Gastroesophageal sphincter (tissue), 4 donors: ENCODE measurements at regions not wholly inside any gene's neighbourhood (a gene's known extent, or its start where the extent isn't known, plus 50 kb on each side); places are given as distances from the start of the nearest gene placed in this dataset.

ENCODE experiments used
- ATAC-seq: fragments of 150-250 bp; one replicate; pipeline ENCODE4 v1.9.1; 2016; ENCODE audit warnings: mild to moderate bottlenecking, moderate library complexity
- H3K27ac ChIP-seq, 4 donors: fragments of 200-600 bp; sonication (generic) in 3 of 4; 1 replicate in 3 of 4; 2 replicates in 1 of 4; pipeline ENCODE4 v1.5.1; 2016 to 2019
- H3K27me3 ChIP-seq: fragments of 200-600 bp; sonication (generic); one replicate; pipeline ENCODE4 v1.5.1; 2019
- H3K36me3 ChIP-seq, 2 donors: fragments of 200-600 bp; sonication (generic); one replicate each; pipeline ENCODE4 v1.5.1; 2019; ENCODE audit warnings: control low read depth in 1 of 2
- H3K4me1 ChIP-seq, 3 donors: fragments of 200-600 bp; sonication (generic); 1 replicate in 2 of 3; 2 replicates in 1 of 3; pipeline ENCODE4 v1.5.1; 2016 to 2019; ENCODE audit warnings: control low read depth in 2 of 3
- H3K4me3 ChIP-seq, 2 donors: fragments of 200-600 bp; sonication (generic); one replicate each; pipeline ENCODE4 v1.5.1; 2019; ENCODE audit warnings: mild to moderate bottlenecking in 1 of 2, moderate library complexity in 1 of 2
- H3K9me3 ChIP-seq, 3 donors: fragments of 200-600 bp; sonication (generic); one replicate each; pipeline ENCODE4 v1.5.1; 2017 to 2019; ENCODE audit warnings: control low read depth in 2 of 3
- EP300 ChIP-seq: sonication (generic); formaldehyde crosslinking; IDR thresholded peaks from one replicate; pipeline ENCODE4 v1.6.1; 2017; ENCODE audit warnings: antibody characterized with exemption, mild to moderate bottlenecking
- POLR2A ChIP-seq, 2 donors: fragments of 450-650 bp; IDR thresholded peaks; one replicate each; pipeline ENCODE4 v1.6.1; 2017; ENCODE audit warnings: antibody characterized with exemption in 2 of 2, mild to moderate bottlenecking in 2 of 2, moderate library complexity in 1 of 2
- POLR2AphosphoS5 ChIP-seq: sonication (generic); formaldehyde crosslinking; IDR thresholded peaks from one replicate; pipeline ENCODE4 v1.6.1; 2017; ENCODE audit warnings: antibody characterized with exemption
- WGBS, 2 donors: methylation state at CpG; one replicate each; pipeline ENCODE4 v1.1.5; 2018; ENCODE audit warnings: low coverage in 1 of 2; 5-methylcytosine and 5-hydroxymethylcytosine counted together
- TF ChIP-seq, protein P1 (sequence below), 4 experiments: fragments of 200-600 bp in 2 of 4; fragments of 450-650 bp in 2 of 4; sonication (generic) in 1 of 4; IDR thresholded peaks; one replicate each; pipeline ENCODE4 v1.5.1; 2017 to 2019; ENCODE audit warnings: antibody characterized with exemption in 4 of 4, mild to moderate bottlenecking in 2 of 4, moderate library complexity in 2 of 4

DNA sequence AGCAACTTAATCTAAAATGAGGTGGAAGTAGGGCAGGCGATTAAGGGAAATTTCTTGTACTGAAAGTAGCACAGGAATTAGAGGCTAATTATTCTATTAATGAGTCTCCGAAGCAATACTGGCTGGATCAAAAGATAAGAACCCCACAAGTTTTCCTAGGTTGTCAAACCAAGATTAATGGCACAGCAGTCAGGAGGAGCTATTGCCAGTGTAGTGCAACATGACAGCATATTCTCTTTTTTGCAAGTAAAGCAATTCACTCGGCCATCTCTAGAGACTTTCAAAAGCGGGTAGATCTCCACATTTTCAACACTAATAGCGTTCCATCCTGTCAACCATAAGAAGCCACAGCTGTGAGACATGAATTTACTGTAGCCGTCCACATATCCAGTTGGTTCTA lies 81.2 kb downstream of the CYB561 start:
- 68 to 70% methylated on average over 6 of the region's 6 CpGs for WGBS, 2 donors
- Histone ChIP-seq H3K27ac (no peak overlapping the region), H3K9me3 (no peaks in the 10 kb centered on the region), H3K4me1 (peaks cover 2 to 27% (median 7%) of the 10 kb centered on the region in 3 donors), H3K36me3 (peaks cover 0 to 16% of the 10 kb centered on the region in 2 donors), H3K27me3 (no peaks in the 10 kb centered on the region), H3K4me3 (no peak overlapping the region)
- no peak for ATAC-seq
- no peak for TF ChIP-seq POLR2A (IDR thresholded peaks at IDR 0.05)
- no peak for TF ChIP-seq POLR2AphosphoS5
- TF ChIP-seq EP300 = no peak
- TF ChIP-seq, protein P1, sequence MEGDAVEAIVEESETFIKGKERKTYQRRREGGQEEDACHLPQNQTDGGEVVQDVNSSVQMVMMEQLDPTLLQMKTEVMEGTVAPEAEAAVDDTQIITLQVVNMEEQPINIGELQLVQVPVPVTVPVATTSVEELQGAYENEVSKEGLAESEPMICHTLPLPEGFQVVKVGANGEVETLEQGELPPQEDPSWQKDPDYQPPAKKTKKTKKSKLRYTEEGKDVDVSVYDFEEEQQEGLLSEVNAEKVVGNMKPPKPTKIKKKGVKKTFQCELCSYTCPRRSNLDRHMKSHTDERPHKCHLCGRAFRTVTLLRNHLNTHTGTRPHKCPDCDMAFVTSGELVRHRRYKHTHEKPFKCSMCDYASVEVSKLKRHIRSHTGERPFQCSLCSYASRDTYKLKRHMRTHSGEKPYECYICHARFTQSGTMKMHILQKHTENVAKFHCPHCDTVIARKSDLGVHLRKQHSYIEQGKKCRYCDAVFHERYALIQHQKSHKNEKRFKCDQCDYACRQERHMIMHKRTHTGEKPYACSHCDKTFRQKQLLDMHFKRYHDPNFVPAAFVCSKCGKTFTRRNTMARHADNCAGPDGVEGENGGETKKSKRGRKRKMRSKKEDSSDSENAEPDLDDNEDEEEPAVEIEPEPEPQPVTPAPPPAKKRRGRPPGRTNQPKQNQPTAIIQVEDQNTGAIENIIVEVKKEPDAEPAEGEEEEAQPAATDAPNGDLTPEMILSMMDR (IDR thresholded peaks at IDR 0.05) = no peak

DNA sequence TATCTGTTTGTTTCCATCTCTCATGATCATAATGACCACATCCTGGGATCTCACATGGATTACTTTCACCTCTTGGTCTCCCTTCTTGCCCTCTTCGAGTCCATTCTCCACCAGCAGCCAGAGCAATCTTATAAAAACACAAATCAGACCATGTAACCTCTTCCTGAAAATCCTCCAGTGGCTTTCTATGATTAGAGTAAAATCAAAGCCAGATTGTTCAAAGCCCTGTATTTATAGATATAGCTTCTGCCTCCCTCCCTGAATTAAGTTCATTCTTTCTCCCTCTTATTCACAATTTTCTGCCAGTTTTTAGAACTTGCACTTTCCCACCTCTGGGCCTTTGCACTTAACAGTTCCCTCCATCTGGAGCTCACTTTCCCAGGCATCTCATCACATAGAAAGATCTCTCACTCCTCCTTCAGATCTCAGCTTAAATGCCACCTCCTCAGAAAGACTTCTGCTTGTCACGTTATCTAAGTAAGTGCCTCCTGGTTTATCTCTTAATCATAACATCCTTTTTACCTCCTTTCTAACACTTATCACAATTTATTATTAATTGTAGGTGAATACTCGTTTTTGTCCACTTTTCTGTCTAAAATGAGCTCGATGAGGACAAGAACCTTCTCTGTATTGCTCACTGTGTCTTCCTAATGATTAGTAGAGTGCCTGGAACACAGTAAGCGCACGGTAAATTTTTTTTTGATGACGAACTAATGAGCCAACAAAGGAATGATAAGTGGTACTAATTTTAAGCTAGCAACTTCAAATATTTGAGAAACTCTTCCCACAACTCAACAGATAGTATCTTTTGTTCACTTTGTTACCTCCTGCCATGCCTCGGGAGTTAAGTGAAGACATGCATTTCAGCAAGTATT lies 80.5 kb downstream of the CYB561 start:
- H3K9me3 ChIP-seq = no peaks in the 10 kb centered on the region
- TF ChIP-seq POLR2AphosphoS5 = no peak
- TF ChIP-seq POLR2A (IDR thresholded peaks at IDR 0.05) = no peak
- TF ChIP-seq EP300 = no peak
- TF ChIP-seq, protein P1 (IDR thresholded peaks at IDR 0.05) = no peak
- H3K27me3 ChIP-seq = no peaks in the 10 kb centered on the region
- H3K36me3 ChIP-seq = peaks cover 0 to 16% of the 10 kb centered on the region in 2 donors
- no peak for ATAC-seq
- H3K4me3 ChIP-seq = no peak overlapping the region
- H3K27ac ChIP-seq = no peak overlapping the region
- 46 to 50% methylated on average over 6 to 8 of the region's 8 CpGs for WGBS, 2 donors
- peaks cover 2 to 27% (median 7%) of the 10 kb centered on the region in 3 donors for H3K4me1 ChIP-seq

DNA sequence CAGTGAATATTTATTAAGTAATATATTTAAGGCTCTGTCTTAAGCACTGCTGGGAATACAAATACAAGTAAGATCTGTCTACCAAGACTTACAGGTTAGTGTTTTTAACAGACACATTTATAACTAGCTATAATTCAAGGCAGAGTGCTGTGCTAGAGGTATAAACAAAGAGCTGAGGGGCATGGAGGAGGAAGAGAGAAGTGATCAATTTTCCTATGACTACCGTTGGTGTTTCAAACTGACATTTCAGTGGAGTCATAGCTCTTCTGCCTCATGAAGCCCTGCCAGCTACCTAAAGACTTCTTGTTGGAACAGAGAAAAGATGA lies 79.9 kb downstream of the CYB561 start:
- Histone ChIP-seq H3K9me3 (no peaks in the 10 kb centered on the region), H3K27me3 (no peaks in the 10 kb centered on the region), H3K4me1 (peaks cover 2 to 27% (median 7%) of the 10 kb centered on the region in 3 donors), H3K36me3 (peaks cover 0 to 14% of the 10 kb centered on the region in 2 donors), H3K4me3 (no peak overlapping the region), H3K27ac (no peak overlapping the region)
- TF ChIP-seq POLR2A (IDR thresholded peaks at IDR 0.05) (no peak), EP300 (no peak), POLR2AphosphoS5 (no peak)
- TF ChIP-seq, protein P1 (IDR thresholded peaks at IDR 0.05) = no peak
- 0 to 27% methylated on average over 1 of the region's 1 CpG for WGBS, 2 donors
- ATAC-seq = no peak

DNA sequence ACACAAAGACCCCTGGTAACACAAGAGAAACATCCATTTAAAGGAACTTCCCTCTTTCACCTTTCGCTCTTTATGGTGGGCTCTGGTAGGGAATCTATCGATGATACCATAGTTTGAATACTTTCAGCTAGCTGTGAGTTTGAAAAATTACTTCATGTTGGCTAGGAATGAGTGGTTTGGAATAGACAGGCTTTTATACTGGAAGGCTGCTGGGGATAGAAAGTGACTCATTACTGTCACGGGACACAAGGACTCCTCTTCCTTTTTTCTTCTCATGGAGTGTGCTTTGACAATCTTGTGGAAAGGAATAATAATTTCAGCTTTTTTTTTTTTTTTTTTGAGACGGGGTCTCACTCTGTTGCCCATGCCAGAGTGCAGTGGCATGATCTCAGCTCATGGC lies 76.9 kb downstream of the CYB561 start:
- peaks cover 2 to 23% (median 7%) of the 10 kb centered on the region in 3 donors for H3K4me1 ChIP-seq
- 78 to 82% methylated on average over 3 to 4 of the region's 4 CpGs for WGBS, 2 donors
- H3K36me3 ChIP-seq = no peaks in the 10 kb centered on the region
- H3K27me3 ChIP-seq = no peaks in the 10 kb centered on the region
- no peak overlapping the region for H3K27ac ChIP-seq
- no peak for ATAC-seq
- TF ChIP-seq EP300 = no peak
- TF ChIP-seq, protein P1 (IDR thresholded peaks at IDR 0.05) = no peak
- no peak for TF ChIP-seq POLR2A (IDR thresholded peaks at IDR 0.05)
- TF ChIP-seq POLR2AphosphoS5 = no peak
- H3K9me3 ChIP-seq = no peaks in the 10 kb centered on the region
- no peak overlapping the region for H3K4me3 ChIP-seq

DNA sequence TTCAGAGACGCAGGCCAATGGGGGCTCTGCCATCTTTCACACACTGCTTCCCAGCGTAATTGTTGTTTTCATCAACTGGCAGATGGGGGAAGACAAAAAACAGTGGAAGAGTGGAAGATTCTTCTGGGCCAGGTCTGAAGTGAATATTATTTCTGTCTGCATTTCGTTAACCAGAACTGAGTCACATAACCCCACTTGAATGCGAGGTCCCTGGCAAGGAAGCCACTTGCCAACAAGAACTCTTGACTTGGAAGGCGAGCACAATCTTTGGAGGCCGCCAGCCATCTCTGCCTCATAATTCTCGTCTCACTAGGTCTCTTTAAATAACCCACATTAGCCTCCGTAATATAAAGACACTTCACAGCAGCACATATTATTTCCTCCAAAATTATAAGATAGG lies 75.4 kb downstream of the CYB561 start:
- Histone ChIP-seq H3K9me3 (no peaks in the 10 kb centered on the region), H3K27ac (no peak overlapping the region), H3K4me1 (peaks cover 0 to 8% (median 7%) of the 10 kb centered on the region in 3 donors), H3K36me3 (no peaks in the 10 kb centered on the region), H3K27me3 (no peaks in the 10 kb centered on the region), H3K4me3 (no peak overlapping the region)
- no peak for ATAC-seq
- WGBS, 2 donors = 92 to 94% methylated on average over 7 to 8 of the region's 8 CpGs
- TF ChIP-seq POLR2A (IDR thresholded peaks at IDR 0.05) (no peak), POLR2AphosphoS5 (no peak), EP300 (no peak)
- TF ChIP-seq, protein P1 (IDR thresholded peaks at IDR 0.05) = no peak
